Tibial nerve (tissue), 3 donors: ENCODE measurements at regions not wholly inside any gene's neighbourhood (a gene's known extent, or its start where the extent isn't known, plus 50 kb on each side); places are given as distances from the start of the nearest gene placed in this dataset.

Source experiments
- CTCF ChIP-seq, 5 experiments: fragments of 200-600 bp in 3 of 5; fragments of 450-650 bp in 2 of 5; sonication (generic) in 3 of 5; IDR thresholded peaks; one replicate each; pipeline ENCODE4 v1.5.1; 2016 to 2019; ENCODE audit warnings: antibody characterized with exemption in 5 of 5, mild to moderate bottlenecking in 3 of 5, moderate library complexity in 2 of 5
- POLR2A ChIP-seq, 2 donors: fragments of 450-650 bp; IDR thresholded peaks; one replicate each; pipeline ENCODE4 v1.6.1; 2017; ENCODE audit warnings: antibody characterized with exemption in 2 of 2, mild to moderate bottlenecking in 2 of 2, moderate library complexity in 2 of 2

GRCh38 chr10:2676455-2676854 lies 390.9 kb upstream of the PFKP start:
- TF ChIP-seq CTCF (IDR thresholded peaks at IDR 0.05) (no peak), POLR2A (IDR thresholded peaks at IDR 0.05) (no peak)
